Hepatocyte (in vitro differentiated cells): ENCODE measurements at regions not wholly inside any gene's neighbourhood (a gene's known extent, or its start where the extent isn't known, plus 50 kb on each side); places are given as distances from the start of the nearest gene placed in this dataset.

Source experiments
- EZH2phosphoT487 ChIP-seq: fragments of 200-600 bp; sonication (generic); IDR thresholded peaks from one replicate; pipeline ENCODE4 v1.6.1; 2018; ENCODE audit warnings: antibody characterized with exemption, mild to moderate bottlenecking, low read depth, moderate library complexity; ENCODE audit not compliant: unreplicated experiment, severe bottlenecking
- TF ChIP-seq, protein P1 (sequence below): fragments of 200-600 bp; sonication (generic); IDR thresholded peaks from 2 replicates; pipeline ENCODE4 v1.5.1; 2016; ENCODE audit warnings: antibody characterized with exemption, mild to moderate bottlenecking; ENCODE audit not compliant: poor library complexity

DNA sequence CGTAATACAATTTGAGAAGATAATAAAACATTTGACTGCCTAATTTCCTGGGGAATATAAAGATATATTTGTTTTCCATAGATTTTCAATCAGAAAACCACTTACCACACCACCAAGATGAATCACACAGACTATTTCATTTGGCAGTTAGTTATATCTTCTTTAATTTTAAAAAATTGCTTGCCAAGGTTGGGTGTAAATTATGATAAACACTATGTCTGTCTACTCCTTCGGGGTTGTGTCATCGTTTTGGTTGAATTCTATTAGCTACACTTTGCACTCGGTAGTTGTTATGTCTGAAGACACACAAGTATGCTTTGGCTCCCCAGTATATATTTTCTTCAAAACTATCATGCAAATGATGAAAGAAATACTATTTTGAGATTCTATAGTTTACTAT lies 594.8 kb upstream of the SEMA3D start:
- TF ChIP-seq, protein P1, sequence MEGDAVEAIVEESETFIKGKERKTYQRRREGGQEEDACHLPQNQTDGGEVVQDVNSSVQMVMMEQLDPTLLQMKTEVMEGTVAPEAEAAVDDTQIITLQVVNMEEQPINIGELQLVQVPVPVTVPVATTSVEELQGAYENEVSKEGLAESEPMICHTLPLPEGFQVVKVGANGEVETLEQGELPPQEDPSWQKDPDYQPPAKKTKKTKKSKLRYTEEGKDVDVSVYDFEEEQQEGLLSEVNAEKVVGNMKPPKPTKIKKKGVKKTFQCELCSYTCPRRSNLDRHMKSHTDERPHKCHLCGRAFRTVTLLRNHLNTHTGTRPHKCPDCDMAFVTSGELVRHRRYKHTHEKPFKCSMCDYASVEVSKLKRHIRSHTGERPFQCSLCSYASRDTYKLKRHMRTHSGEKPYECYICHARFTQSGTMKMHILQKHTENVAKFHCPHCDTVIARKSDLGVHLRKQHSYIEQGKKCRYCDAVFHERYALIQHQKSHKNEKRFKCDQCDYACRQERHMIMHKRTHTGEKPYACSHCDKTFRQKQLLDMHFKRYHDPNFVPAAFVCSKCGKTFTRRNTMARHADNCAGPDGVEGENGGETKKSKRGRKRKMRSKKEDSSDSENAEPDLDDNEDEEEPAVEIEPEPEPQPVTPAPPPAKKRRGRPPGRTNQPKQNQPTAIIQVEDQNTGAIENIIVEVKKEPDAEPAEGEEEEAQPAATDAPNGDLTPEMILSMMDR: no peak
- TF ChIP-seq EZH2phosphoT487: no peak
